ENCODE measurements at regions not wholly inside any gene's neighbourhood (a gene's known extent, or its start where the extent isn't known, plus 50 kb on each side); places are given as distances from the start of the nearest gene placed in this dataset.

GRCh38 chr4:124227981-124228380 is 484.6 kb downstream of the ANKRD50 start:
- Histone ChIP-seq H4K20me1 (ENCODE audit: insufficient read depth) (no peaks in the 10 kb centered on the region), H3K4me1 (ENCODE audit: insufficient read depth) (no peaks in the 10 kb centered on the region), H3F3A (ENCODE audit: insufficient read depth) (no peaks in the 10 kb centered on the region), H3K9ac (no peak overlapping the region), H3K36me3 (ENCODE audit: low read depth) (no peaks in the 10 kb centered on the region), H3K27me3 (replicated peaks; ENCODE audit: insufficient read depth) (no peaks in the 10 kb centered on the region), H3K79me2 (ENCODE audit: insufficient read depth) (no peaks in the 10 kb centered on the region), H3K27ac (no peak overlapping the region), H3K4me2 (ENCODE audit: unreplicated experiment) (no peak overlapping the region), H2AFZ (no peak overlapping the region), H3K9me3 (ENCODE audit: low read depth) (no peaks in the 10 kb centered on the region), H3K9me2 (ENCODE audit: insufficient read depth) (no peaks in the 10 kb centered on the region), H3K4me3 (no peak overlapping the region)
- TF ChIP-seq EZH2phosphoT487 (IDR thresholded peaks at IDR 0.05; ENCODE audit: insufficient read depth, low read depth) (no peak), EZH2 (IDR thresholded peaks at IDR 0.05; ENCODE audit: insufficient read depth, poor library complexity, severe bottlenecking) (no peak)
- in situ Hi-C loops (cut with MboI): no loop called here
- no peak for DNase-seq

DNA sequence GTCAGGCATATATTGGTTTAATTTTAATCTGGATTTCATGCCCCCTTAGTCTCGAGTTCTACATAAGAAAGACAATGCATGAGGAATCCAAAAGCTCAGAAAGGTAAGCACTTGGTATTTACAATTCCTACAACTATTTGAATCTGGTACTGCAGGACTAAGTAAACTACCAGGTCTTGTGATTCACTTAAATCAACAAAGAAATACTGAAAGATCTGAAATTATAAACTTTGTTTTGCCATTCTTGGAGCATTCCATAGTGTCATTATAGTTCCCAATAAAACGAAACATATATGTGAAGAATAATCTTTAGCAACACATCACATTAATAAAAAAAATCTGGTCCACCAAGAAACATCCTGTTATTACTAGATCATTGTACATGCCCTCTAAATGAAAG is 482.3 kb downstream of the ANKRD50 start:
- Histone ChIP-seq H3K27me3 (replicated peaks; ENCODE audit: insufficient read depth) (no peaks in the 10 kb centered on the region), H3K79me2 (ENCODE audit: insufficient read depth) (no peaks in the 10 kb centered on the region), H3F3A (ENCODE audit: insufficient read depth) (no peaks in the 10 kb centered on the region), H2AFZ (no peak overlapping the region), H3K9ac (no peak overlapping the region), H3K4me2 (ENCODE audit: unreplicated experiment) (no peak overlapping the region), H3K36me3 (ENCODE audit: low read depth) (no peaks in the 10 kb centered on the region), H4K20me1 (ENCODE audit: insufficient read depth) (no peaks in the 10 kb centered on the region), H3K27ac (no peak overlapping the region), H3K9me3 (ENCODE audit: low read depth) (no peaks in the 10 kb centered on the region), H3K9me2 (ENCODE audit: insufficient read depth) (no peaks in the 10 kb centered on the region), H3K4me3 (no peak overlapping the region), H3K4me1 (ENCODE audit: insufficient read depth) (no peaks in the 10 kb centered on the region)
- no peak for DNase-seq
- no peak for TF ChIP-seq EZH2 (IDR thresholded peaks at IDR 0.05; ENCODE audit: insufficient read depth, poor library complexity, severe bottlenecking)
- TF ChIP-seq EZH2phosphoT487 (IDR thresholded peaks at IDR 0.05; ENCODE audit: insufficient read depth, low read depth): no peak
- in situ Hi-C loops (cut with MboI): no loop called here
- WGBS, 2 experiments (ENCODE audit: low coverage in 1 of 2, low lambda C conversion rate in 2 of 2, missing lambda C conversion rate in 2 of 2): 47 to 56% methylated on average over 2 of the region's 2 CpGs

GRCh38 chr4:124234771-124235170 is 477.8 kb downstream of the ANKRD50 start:
- H3K9ac ChIP-seq: no peak overlapping the region
- TF ChIP-seq EZH2 (IDR thresholded peaks at IDR 0.05; ENCODE audit: insufficient read depth, poor library complexity, severe bottlenecking) (no peak), EZH2phosphoT487 (IDR thresholded peaks at IDR 0.05; ENCODE audit: insufficient read depth, low read depth) (no peak)
- H3K27ac ChIP-seq: no peak overlapping the region
- no peak overlapping the region for H2AFZ ChIP-seq
- no peaks in the 10 kb centered on the region for H3K27me3 ChIP-seq (replicated peaks; ENCODE audit: insufficient read depth)
- no peak overlapping the region for H3K4me3 ChIP-seq
- 49 to 52% methylated on average over 2 of the region's 2 CpGs for WGBS, 2 experiments (ENCODE audit: low coverage in 1 of 2, low lambda C conversion rate in 2 of 2, missing lambda C conversion rate in 2 of 2)
- no peaks in the 10 kb centered on the region for H3F3A ChIP-seq (ENCODE audit: insufficient read depth)
- no peak overlapping the region for H3K4me2 ChIP-seq (ENCODE audit: unreplicated experiment)
- in situ Hi-C loops (cut with MboI): no loop called here
- H3K9me2 ChIP-seq (ENCODE audit: insufficient read depth): no peaks in the 10 kb centered on the region
- DNase-seq: no peak
- no peaks in the 10 kb centered on the region for H3K79me2 ChIP-seq (ENCODE audit: insufficient read depth)
- H4K20me1 ChIP-seq (ENCODE audit: insufficient read depth): no peaks in the 10 kb centered on the region
- no peaks in the 10 kb centered on the region for H3K9me3 ChIP-seq (ENCODE audit: low read depth)
- no peaks in the 10 kb centered on the region for H3K36me3 ChIP-seq (ENCODE audit: low read depth)
- no peaks in the 10 kb centered on the region for H3K4me1 ChIP-seq (ENCODE audit: insufficient read depth)

DNA sequence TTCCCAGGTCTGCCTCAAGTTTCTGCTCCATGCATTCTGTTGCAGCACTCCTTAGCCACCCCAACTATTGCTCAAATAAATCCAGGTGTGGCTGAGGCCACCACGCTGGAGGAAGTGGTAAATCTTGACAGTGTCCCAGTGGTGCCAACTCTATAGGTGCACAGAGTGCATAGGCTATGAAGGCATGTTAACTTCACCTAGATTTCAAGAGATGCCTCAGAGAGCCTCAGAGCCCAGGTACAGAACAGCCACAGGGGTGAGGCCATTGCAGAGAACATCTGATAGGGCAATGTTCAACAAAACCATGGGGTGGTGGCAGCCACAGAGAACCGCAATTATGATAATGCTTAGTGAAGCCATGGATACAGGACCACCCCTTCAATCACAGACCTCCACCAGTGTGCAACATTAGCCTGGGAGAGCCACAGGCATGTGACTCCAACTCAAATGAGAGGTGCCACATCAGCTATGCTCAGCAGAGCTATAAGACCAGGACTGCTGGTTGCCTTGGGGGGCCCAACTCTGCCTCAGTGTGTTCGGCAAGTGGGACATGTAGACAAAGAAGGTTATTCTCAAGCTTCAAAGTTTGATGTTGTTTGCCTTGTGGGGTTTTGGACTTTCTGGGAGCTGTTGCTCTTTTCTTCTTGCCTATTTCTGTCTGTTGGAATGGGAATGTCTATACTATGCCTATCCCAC is 468.7 kb downstream of the ANKRD50 start:
- Histone ChIP-seq H3K36me3 (ENCODE audit: low read depth) (no peaks in the 10 kb centered on the region), H3K4me3 (no peak overlapping the region), H3K4me2 (ENCODE audit: unreplicated experiment) (no peak overlapping the region), H3K9ac (no peak overlapping the region), H2AFZ (no peak overlapping the region), H3F3A (ENCODE audit: insufficient read depth) (no peaks in the 10 kb centered on the region), H3K27me3 (replicated peaks; ENCODE audit: insufficient read depth) (no peaks in the 10 kb centered on the region), H4K20me1 (ENCODE audit: insufficient read depth) (no peaks in the 10 kb centered on the region), H3K4me1 (ENCODE audit: insufficient read depth) (no peaks in the 10 kb centered on the region), H3K9me3 (ENCODE audit: low read depth) (no peaks in the 10 kb centered on the region), H3K27ac (no peak overlapping the region), H3K79me2 (ENCODE audit: insufficient read depth) (no peaks in the 10 kb centered on the region), H3K9me2 (ENCODE audit: insufficient read depth) (no peaks in the 10 kb centered on the region)
- WGBS, 2 experiments (ENCODE audit: low coverage in 1 of 2, low lambda C conversion rate in 2 of 2, missing lambda C conversion rate in 2 of 2): 70 to 77% methylated on average over 3 of the region's 3 CpGs
- in situ Hi-C loops (cut with MboI): no loop called here
- no peak for TF ChIP-seq EZH2 (IDR thresholded peaks at IDR 0.05; ENCODE audit: insufficient read depth, poor library complexity, severe bottlenecking)
- TF ChIP-seq EZH2phosphoT487 (IDR thresholded peaks at IDR 0.05; ENCODE audit: insufficient read depth, low read depth): no peak
- DNase-seq: no peak

DNA sequence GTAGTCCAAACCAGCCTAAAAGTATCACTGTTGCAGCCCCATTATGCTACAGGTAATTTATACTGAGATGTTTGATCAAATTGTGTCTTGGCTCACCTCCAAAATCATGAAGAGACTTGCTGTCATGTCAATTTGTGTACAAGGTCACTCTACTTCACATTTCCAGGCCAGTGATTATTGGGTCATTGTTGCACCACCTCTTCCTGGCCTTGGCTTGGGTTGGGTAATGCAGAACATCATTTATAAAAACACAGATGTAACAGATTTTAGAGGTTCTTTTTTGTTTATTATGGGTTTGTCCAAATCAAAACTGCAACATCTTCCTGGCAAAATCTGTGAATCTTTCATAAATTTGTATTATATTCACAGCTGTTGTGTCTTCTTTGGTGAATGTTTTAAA is 459.5 kb downstream of the ANKRD50 start:
- no peak for DNase-seq
- no peaks in the 10 kb centered on the region for H3K27me3 ChIP-seq (replicated peaks; ENCODE audit: insufficient read depth)

More for the DNA sequence above, 459.5 kb downstream of the ANKRD50 start:
- no peak overlapping the region for H3K27ac ChIP-seq
- no peaks in the 10 kb centered on the region for H4K20me1 ChIP-seq (ENCODE audit: insufficient read depth)
- no peaks in the 10 kb centered on the region for H3K9me3 ChIP-seq (ENCODE audit: low read depth)
- no peak overlapping the region for H2AFZ ChIP-seq
- H3F3A ChIP-seq (ENCODE audit: insufficient read depth): no peaks in the 10 kb centered on the region
- no peak overlapping the region for H3K9ac ChIP-seq
- H3K36me3 ChIP-seq (ENCODE audit: low read depth): no peaks in the 10 kb centered on the region
- no peaks in the 10 kb centered on the region for H3K9me2 ChIP-seq (ENCODE audit: insufficient read depth)
- no peak overlapping the region for H3K4me3 ChIP-seq
- no peaks in the 10 kb centered on the region for H3K79me2 ChIP-seq (ENCODE audit: insufficient read depth)
- no peak for TF ChIP-seq EZH2phosphoT487 (IDR thresholded peaks at IDR 0.05; ENCODE audit: insufficient read depth, low read depth)
- TF ChIP-seq EZH2 (IDR thresholded peaks at IDR 0.05; ENCODE audit: insufficient read depth, poor library complexity, severe bottlenecking): no peak
- H3K4me1 ChIP-seq (ENCODE audit: insufficient read depth): no peaks in the 10 kb centered on the region
- H3K4me2 ChIP-seq (ENCODE audit: unreplicated experiment): no peak overlapping the region
- in situ Hi-C loops (cut with MboI): loop anchor here (25.0 kb wide), 1 partner anchor 591 kb away; no protein-coding TSS in a partner anchor
